ENCODE measurements at regions not wholly inside any gene's neighbourhood (a gene's known extent, or its start where the extent isn't known, plus 50 kb on each side); places are given as distances from the start of the nearest gene placed in this dataset.

- TF ChIP-seq CTCF (IDR thresholded peaks at IDR 0.05) (no peak), POLR2A (IDR thresholded peaks at IDR 0.05) (no peak)
Observed at GRCh38 chr9:129489838-129490582, 130.9 kb downstream of the C9orf50 start.

All from body of pancreas (tissue), 4 donors.